Neural progenitor cell (in vitro differentiated cells): ENCODE measurements at regions not wholly inside any gene's neighbourhood (a gene's known extent, or its start where the extent isn't known, plus 50 kb on each side); places are given as distances from the start of the nearest gene placed in this dataset.

Source experiments
- CTCF ChIP-seq: fragments of 200-600 bp; sonication (generic); IDR thresholded peaks from 2 replicates; pipeline ENCODE4 v1.5.1; 2017; ENCODE audit warnings: antibody characterized with exemption, mild to moderate bottlenecking
- EZH2 ChIP-seq: fragments of 200-600 bp; sonication (generic); IDR thresholded peaks from 2 replicates; pipeline ENCODE4 v1.6.1; 2017; ENCODE audit warnings: antibody characterized with exemption, mild to moderate bottlenecking, moderate library complexity

- TF ChIP-seq CTCF (no peak), EZH2 (no peak)
These were observed 107.0 kb downstream of the CD83 start for GRCh38 chr6:14224359-14225103.
